Hepatocyte (in vitro differentiated cells): ENCODE measurements at regions not wholly inside any gene's neighbourhood (a gene's known extent, or its start where the extent isn't known, plus 50 kb on each side); places are given as distances from the start of the nearest gene placed in this dataset.

ENCODE experiments used
- DNase-seq: peaks from one replicate; pipeline ENCODE4 v3.0.0-alpha.2; 2016; ENCODE audit warnings: low spot score
- H2AFZ ChIP-seq: fragments of 200-600 bp; sonication (generic); 2 replicates; pipeline ENCODE4 v1.6.0; 2016; ENCODE audit warnings: antibody characterized with exemption, mild to moderate bottlenecking
- H3K27ac ChIP-seq: fragments of 200-600 bp; sonication (generic); 2 replicates; pipeline ENCODE4 v1.5.1; 2016; ENCODE audit warnings: mild to moderate bottlenecking
- H3K27me3 ChIP-seq: fragments of 200-600 bp; sonication (generic); 2 replicates; pipeline ENCODE4 v1.6.1; 2016
- H3K36me3 ChIP-seq: fragments of 200-600 bp; sonication (generic); replicated peaks from 2 replicates; pipeline ENCODE4 v1.5.1; 2016; ENCODE audit warnings: low read depth; ENCODE audit not compliant: insufficient read depth
- H3K4me1 ChIP-seq: fragments of 200-600 bp; sonication (generic); 2 replicates; pipeline ENCODE4 v1.5.1; 2016; ENCODE audit warnings: mild to moderate bottlenecking, moderate library complexity; ENCODE audit not compliant: insufficient read depth
- H3K4me2 ChIP-seq: fragments of 200-600 bp; sonication (generic); 2 replicates; pipeline ENCODE4 v1.6.0; 2016
- H3K4me3 ChIP-seq: fragments of 200-600 bp; sonication (generic); 2 replicates; pipeline ENCODE4 v1.5.1; 2016; ENCODE audit warnings: mild to moderate bottlenecking
- H3K79me2 ChIP-seq: fragments of 200-600 bp; sonication (generic); 2 replicates; pipeline ENCODE4 v1.6.0; 2017; ENCODE audit warnings: mild to moderate bottlenecking
- H3K9me2 ChIP-seq: fragments of 200-600 bp; sonication (generic); replicated peaks from 2 replicates; pipeline ENCODE4 v1.6.0; 2017; ENCODE audit warnings: mild to moderate bottlenecking; ENCODE audit not compliant: insufficient read depth
- H3K9me3 ChIP-seq: fragments of 200-600 bp; sonication (generic); 2 replicates; pipeline ENCODE4 v1.5.1; 2016; ENCODE audit warnings: low read depth, mild to moderate bottlenecking
- H4K20me1 ChIP-seq: fragments of 200-600 bp; sonication (generic); 2 replicates; pipeline ENCODE4 v1.6.0; 2016; ENCODE audit warnings: mild to moderate bottlenecking; ENCODE audit not compliant: insufficient read depth, poor library complexity, severe bottlenecking
- CTCF ChIP-seq: fragments of 200-600 bp; sonication (generic); IDR thresholded peaks from 2 replicates; pipeline ENCODE4 v1.5.1; 2016; ENCODE audit warnings: antibody characterized with exemption, mild to moderate bottlenecking; ENCODE audit not compliant: poor library complexity
- EZH2 ChIP-seq: fragments of 200-600 bp; sonication (generic); IDR thresholded peaks from 2 replicates; pipeline ENCODE4 v1.6.1; 2016; ENCODE audit warnings: antibody characterized with exemption, mild to moderate bottlenecking, borderline replicate concordance
- EZH2phosphoT487 ChIP-seq: fragments of 200-600 bp; sonication (generic); IDR thresholded peaks from one replicate; pipeline ENCODE4 v1.6.1; 2018; ENCODE audit warnings: antibody characterized with exemption, mild to moderate bottlenecking, low read depth, moderate library complexity; ENCODE audit not compliant: unreplicated experiment, severe bottlenecking
- WGBS: methylation state at CpG from one replicate; pipeline ENCODE4 v1.1.6; 2016; ENCODE audit warnings: low lambda C conversion rate; ENCODE audit errors: missing lambda C conversion rate; 5-methylcytosine and 5-hydroxymethylcytosine counted together

- DNase-seq, result no peak
- Histone ChIP-seq H3K79me2 (no peaks in the 10 kb centered on the region), H4K20me1 (no peaks in the 10 kb centered on the region), H3K4me3 (no peak overlapping the region), H3K27ac (no peak overlapping the region), H3K4me1 (peaks cover 7% of the 10 kb centered on the region), H2AFZ (no peak overlapping the region), H3K9me3 (no peaks in the 10 kb centered on the region), H3K27me3 (no peaks in the 10 kb centered on the region), H3K9me2 (no peaks in the 10 kb centered on the region), H3K36me3 (no peaks in the 10 kb centered on the region), H3K4me2 (no peak overlapping the region)
- no peak for TF ChIP-seq EZH2phosphoT487
- TF ChIP-seq EZH2, result no peak
- TF ChIP-seq CTCF, result no peak
- WGBS, result 41% methylated on average over 6 of the region's 6 CpGs
Observed at GRCh38 chr20:2244993-2245392, 50.8 kb upstream of the TGM3 start.

GRCh38 chr20:2245637-2246036 lies 50.2 kb upstream of the TGM3 start:
- no peak for DNase-seq
- Histone ChIP-seq H4K20me1 (no peaks in the 10 kb centered on the region), H3K9me2 (no peaks in the 10 kb centered on the region), H3K79me2 (no peaks in the 10 kb centered on the region), H3K4me2 (no peak overlapping the region), H3K27me3 (no peaks in the 10 kb centered on the region), H3K4me3 (no peak overlapping the region), H3K36me3 (no peaks in the 10 kb centered on the region), H3K27ac (no peak overlapping the region), H3K9me3 (no peaks in the 10 kb centered on the region), H3K4me1 (peaks cover 7% of the 10 kb centered on the region), H2AFZ (no peak overlapping the region)
- TF ChIP-seq EZH2, result no peak
- TF ChIP-seq EZH2phosphoT487, result no peak
- TF ChIP-seq CTCF, result no peak
- WGBS, result 39% methylated on average over 1 of the region's 1 CpG
